ENCODE measurements at regions not wholly inside any gene's neighbourhood (a gene's known extent, or its start where the extent isn't known, plus 50 kb on each side); places are given as distances from the start of the nearest gene placed in this dataset.
"Not testable (repeated sequence)": the region's sequence is repeated elsewhere in the genome, so short reads cannot be mapped to it uniquely, and the experiment has no call there.

DNA sequence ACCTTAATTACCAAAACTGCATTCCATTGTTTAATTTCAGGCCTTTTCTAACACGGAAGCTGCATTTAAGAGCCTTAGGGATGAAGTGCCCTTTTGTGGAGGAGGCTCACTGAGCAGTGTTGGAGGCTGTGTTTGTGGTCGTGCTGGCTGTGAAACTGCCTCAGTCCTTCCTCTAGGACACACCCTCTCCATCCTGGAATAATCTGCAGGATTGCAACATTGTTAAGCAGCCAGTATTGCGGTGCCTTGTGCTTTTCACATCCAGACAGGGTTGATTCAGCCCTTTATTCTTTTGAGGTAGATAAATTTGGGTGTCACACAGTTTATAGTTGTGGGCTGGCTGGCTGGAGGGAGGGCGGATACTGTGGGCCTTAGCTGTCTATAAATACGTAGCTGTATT lies 141.6 kb downstream of the CDRT15L2 start:
- no peak for TF ChIP-seq ZNF274 (IDR thresholded peaks at IDR 0.05; ENCODE audit: low read depth, low read length)
- H3K4me3 ChIP-seq (ENCODE audit: low read length): no peak overlapping the region

- not testable (repeated sequence) for H3K4me3 ChIP-seq (ENCODE audit: low read length)
Observed at GRCh38 chr17:20724391-20724790, 144.9 kb downstream of the CDRT15L2 start.

GRCh38 chr17:20727201-20727600 lies 147.7 kb downstream of the CDRT15L2 start:
- not testable (repeated sequence) for H3K4me3 ChIP-seq (ENCODE audit: low read length)

- no peak for TF ChIP-seq ZNF274 (IDR thresholded peaks at IDR 0.05; ENCODE audit: low read depth, low read length)
Observed at GRCh38 chr17:20728181-20728580, 148.7 kb downstream of the CDRT15L2 start.

GRCh38 chr17:20731131-20731530 lies 151.6 kb downstream of the CDRT15L2 start:
- H3K4me3 ChIP-seq (ENCODE audit: low read length): not testable (repeated sequence)

More at GRCh38 chr17:20728181-20728580, 148.7 kb downstream of the CDRT15L2 start:
- no peak overlapping the region for H3K4me3 ChIP-seq (ENCODE audit: low read length)

GRCh38 chr17:20733923-20734322 lies 154.4 kb downstream of the CDRT15L2 start:
- TF ChIP-seq ZNF274 (IDR thresholded peaks at IDR 0.05; ENCODE audit: low read depth, low read length): no peak
- no peak overlapping the region for H3K4me3 ChIP-seq (ENCODE audit: low read length)

DNA sequence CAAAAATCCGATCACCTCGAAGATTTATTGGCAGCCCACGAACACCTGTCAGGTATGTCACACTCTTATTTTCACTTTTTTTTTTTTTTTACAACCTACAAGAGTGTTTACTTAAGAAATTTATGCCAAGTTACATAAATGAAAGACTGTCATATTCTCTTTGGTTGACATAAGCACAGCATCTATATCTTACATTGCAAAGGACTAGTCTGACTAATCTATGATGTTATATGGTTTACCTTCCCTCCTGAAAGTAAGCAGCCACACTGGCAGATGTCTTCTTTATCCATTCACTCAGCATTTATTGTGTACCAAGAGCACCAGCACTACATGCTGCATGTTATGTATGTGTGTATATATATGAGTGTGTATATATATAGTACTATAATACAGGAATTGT lies 156.3 kb downstream of the CDRT15L2 start:
- no peak overlapping the region for H3K4me3 ChIP-seq (ENCODE audit: low read length)
- TF ChIP-seq ZNF274 (IDR thresholded peaks at IDR 0.05; ENCODE audit: low read depth, low read length): no peak

GRCh38 chr17:20737636-20738035 lies 158.1 kb downstream of the CDRT15L2 start:
- not testable (repeated sequence) for H3K4me3 ChIP-seq (ENCODE audit: low read length)

DNA sequence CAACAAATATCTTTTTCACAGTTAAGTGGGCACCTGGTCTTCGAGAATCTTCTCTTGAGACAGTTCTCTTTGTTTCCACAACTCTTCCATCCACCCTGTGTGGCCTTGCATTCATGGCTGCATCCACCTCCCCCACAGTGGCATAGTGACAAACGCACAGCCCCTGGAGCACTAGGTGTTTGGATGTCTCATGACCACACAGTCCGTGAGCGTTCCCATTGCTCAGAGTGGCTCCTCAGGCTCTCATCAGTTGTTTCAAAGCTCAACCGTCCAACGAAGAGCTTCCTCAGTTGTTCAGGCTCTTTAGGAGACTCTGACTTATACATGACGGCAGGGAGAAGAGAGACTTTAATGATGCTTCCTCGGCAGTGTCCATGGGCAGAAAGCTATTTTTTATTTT lies 191.6 kb downstream of the CDRT15L2 start:
- no peak overlapping the region for H3K4me3 ChIP-seq (ENCODE audit: low read length)
- no peak for TF ChIP-seq ZNF274 (IDR thresholded peaks at IDR 0.05; ENCODE audit: low read depth, low read length)

DNA sequence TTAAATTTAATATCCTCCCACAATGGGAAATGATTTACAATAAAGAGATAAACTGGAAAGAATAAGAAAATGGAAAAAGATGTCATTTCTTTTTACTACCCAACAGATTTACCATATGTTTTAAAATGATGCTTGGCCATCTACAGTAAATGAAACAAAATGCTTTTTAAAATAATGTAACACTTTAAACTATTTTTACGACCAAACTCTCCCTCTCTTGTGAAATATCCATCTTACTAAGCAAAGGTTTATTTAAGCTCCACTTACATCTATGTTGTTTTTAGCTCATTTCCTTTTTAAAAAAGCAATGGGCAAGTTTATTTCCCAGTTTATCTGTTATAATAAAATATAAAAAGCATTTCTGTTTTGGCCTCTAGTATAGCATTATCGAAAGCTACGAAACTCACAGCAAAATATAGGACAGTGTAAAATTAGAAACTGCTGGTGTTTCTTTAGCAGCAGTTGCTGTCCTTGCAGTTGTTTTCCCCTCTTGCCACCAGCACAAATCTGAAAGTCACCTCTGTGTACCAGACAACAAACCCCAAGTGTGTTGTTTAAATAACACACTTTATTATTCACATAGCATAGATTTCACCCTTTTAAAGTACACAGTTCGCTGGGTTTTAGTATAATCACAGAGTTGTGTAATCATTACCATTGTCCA lies 195.1 kb downstream of the CDRT15L2 start:
- no peak for TF ChIP-seq ZNF274 (IDR thresholded peaks at IDR 0.05; ENCODE audit: low read depth, low read length)
- H3K4me3 ChIP-seq (ENCODE audit: low read length): no peak overlapping the region

GRCh38 chr17:20775331-20775730 lies 195.8 kb downstream of the CDRT15L2 start:
- no peak overlapping the region for H3K4me3 ChIP-seq (ENCODE audit: low read length)
- no peak for TF ChIP-seq ZNF274 (IDR thresholded peaks at IDR 0.05; ENCODE audit: low read depth, low read length)

DNA sequence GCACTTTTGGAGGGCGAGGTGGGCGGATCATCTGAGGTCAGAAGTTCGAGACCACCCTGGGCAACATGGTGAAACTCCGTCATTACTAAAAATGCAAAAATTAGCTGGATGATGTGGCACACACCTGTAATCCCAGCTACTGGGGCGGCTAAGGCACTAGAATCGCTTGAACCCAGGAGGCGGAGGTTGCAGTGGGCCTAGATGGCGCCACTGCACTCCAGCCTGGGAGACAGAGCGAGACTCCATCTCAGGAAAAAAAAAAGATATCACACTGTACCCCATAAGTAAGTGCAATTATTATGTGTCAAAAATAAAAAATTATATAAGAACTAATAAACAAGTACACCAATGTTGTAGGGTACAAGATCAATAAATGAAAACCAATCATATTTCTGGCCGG lies 200.0 kb downstream of the CDRT15L2 start:
- no peak for TF ChIP-seq ZNF274 (IDR thresholded peaks at IDR 0.05; ENCODE audit: low read depth, low read length)
- no peak overlapping the region for H3K4me3 ChIP-seq (ENCODE audit: low read length)

DNA sequence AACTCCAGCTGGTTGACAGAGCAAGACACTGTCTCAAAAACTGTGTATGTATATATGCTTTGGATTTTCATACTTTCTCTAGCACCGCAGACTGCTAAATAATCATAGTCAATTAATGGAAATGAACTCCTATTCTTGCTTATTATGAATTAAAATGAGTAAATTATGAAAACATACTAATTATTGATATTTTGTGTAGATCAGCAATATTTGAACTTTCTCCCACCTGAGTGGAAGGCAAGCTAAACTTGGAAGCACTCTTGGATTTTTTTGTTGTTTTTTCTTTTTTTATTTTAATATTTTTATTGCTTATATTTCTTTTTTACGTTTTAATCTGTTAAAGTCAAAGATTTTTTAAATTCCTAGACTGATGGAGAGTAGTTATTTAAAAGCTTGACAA lies 201.7 kb downstream of the CDRT15L2 start:
- no peak for TF ChIP-seq ZNF274 (IDR thresholded peaks at IDR 0.05; ENCODE audit: low read depth, low read length)
- no peak overlapping the region for H3K4me3 ChIP-seq (ENCODE audit: low read length)

GRCh38 chr17:20781869-20782268 lies 202.3 kb downstream of the CDRT15L2 start:
- H3K4me3 ChIP-seq (ENCODE audit: low read length): not testable (repeated sequence)

GRCh38 chr17:20783091-20783490 lies 203.6 kb downstream of the CDRT15L2 start:
- H3K4me3 ChIP-seq (ENCODE audit: low read length): no peak overlapping the region
- no peak for TF ChIP-seq ZNF274 (IDR thresholded peaks at IDR 0.05; ENCODE audit: low read depth, low read length)

DNA sequence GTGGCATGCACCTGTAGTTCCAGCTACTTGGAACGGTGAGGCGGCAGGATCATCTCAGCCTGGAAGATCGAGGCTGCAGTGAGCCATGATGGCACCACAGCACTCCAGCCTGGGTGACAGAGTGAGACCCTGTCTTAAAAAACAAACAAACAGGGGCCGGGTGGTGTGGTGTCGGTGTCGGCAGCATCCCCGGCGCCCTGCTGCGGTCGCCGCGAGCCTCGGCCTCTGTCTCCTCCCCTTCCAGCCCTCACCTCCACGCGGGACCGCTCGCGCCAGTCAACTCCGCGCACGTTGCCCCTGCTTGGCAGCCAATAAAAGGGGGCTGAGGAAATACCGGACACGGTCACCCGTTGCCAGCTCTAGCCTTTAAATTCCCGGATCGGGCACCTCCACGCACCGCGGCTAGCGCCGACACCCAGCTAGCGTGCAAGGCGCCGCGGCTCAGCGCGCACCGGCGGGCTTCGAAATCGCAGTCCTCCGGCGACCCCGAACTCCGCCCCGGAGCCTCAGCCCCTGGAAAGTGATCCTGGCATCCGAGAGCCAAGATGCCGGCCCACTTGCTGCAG lies 204.7 kb downstream of the CDRT15L2 start:
- TF ChIP-seq ZNF274 (IDR thresholded peaks at IDR 0.05; ENCODE audit: low read depth, low read length): no peak
- H3K4me3 ChIP-seq (ENCODE audit: low read length): no peak overlapping the region
